H9 (cell line): ENCODE measurements at regions not wholly inside any gene's neighbourhood (a gene's known extent, or its start where the extent isn't known, plus 50 kb on each side); places are given as distances from the start of the nearest gene placed in this dataset.

ENCODE experiments used
- DNase-seq: peaks from one replicate; pipeline ENCODE4 v3.0.0-alpha.2; 2017
- H2AFZ ChIP-seq: one replicate; pipeline ENCODE4 v1.6.1; 2013; ENCODE audit warnings: mild to moderate bottlenecking, low read length, control low read depth, moderate library complexity
- H2AK5ac ChIP-seq: 2 replicates; pipeline ENCODE4 v1.6.1; 2013; ENCODE audit warnings: low read length, control low read depth, mixed read lengths; ENCODE audit not compliant: insufficient read length
- H2BK120ac ChIP-seq: one replicate; pipeline ENCODE4 v1.6.1; 2013; ENCODE audit warnings: low read depth, mild to moderate bottlenecking, low read length, control low read depth, inconsistent platforms; ENCODE audit not compliant: poor library complexity, severe bottlenecking
- H2BK12ac ChIP-seq: 2 replicates; pipeline ENCODE4 v1.6.1; 2013; ENCODE audit warnings: low read length, control low read depth, mixed read lengths, low read depth; ENCODE audit not compliant: insufficient read length
- H2BK15ac ChIP-seq: 2 replicates; pipeline ENCODE4 v1.6.1; 2013; ENCODE audit warnings: low read depth, low read length, control low read depth
- H2BK20ac ChIP-seq: one replicate; pipeline ENCODE4 v1.6.1; 2013; ENCODE audit warnings: low read depth, mild to moderate bottlenecking, low read length, control low read depth, inconsistent platforms; ENCODE audit not compliant: poor library complexity, severe bottlenecking
- H2BK5ac ChIP-seq: 2 replicates; pipeline ENCODE4 v1.6.1; 2013; ENCODE audit warnings: low read length, control low read depth, mixed read lengths; ENCODE audit not compliant: insufficient read length
- H3K14ac ChIP-seq: 2 replicates; pipeline ENCODE4 v1.6.1; 2013; ENCODE audit warnings: low read length, control low read depth; ENCODE audit not compliant: insufficient read depth
- H3K18ac ChIP-seq: 2 replicates; pipeline ENCODE4 v1.6.1; 2013; ENCODE audit warnings: low read depth, mild to moderate bottlenecking, mixed read lengths, low read length, control low read depth; ENCODE audit not compliant: insufficient read length
- H3K23ac ChIP-seq: 2 replicates; pipeline ENCODE4 v1.6.1; 2013; ENCODE audit warnings: low read length, control low read depth, mixed read lengths, low read depth; ENCODE audit not compliant: insufficient read length
- H3K23me2 ChIP-seq: 2 replicates; pipeline ENCODE4 v1.6.1; 2013; ENCODE audit warnings: low read depth, mild to moderate bottlenecking, mixed read lengths, low read length, control low read depth; ENCODE audit not compliant: insufficient read length, poor library complexity, severe bottlenecking
- H3K27ac ChIP-seq: 2 replicates; pipeline ENCODE4 v1.5.1; 2013; ENCODE audit warnings: low read length, control low read depth, mixed read lengths, low read depth; ENCODE audit not compliant: insufficient read length
- H3K27me3 ChIP-seq: 2 replicates; pipeline ENCODE4 v1.6.1; 2013; ENCODE audit warnings: low read length, control low read depth, inconsistent platforms; ENCODE audit not compliant: insufficient read depth
- H3K4ac ChIP-seq: 2 replicates; pipeline ENCODE4 v1.6.1; 2013; ENCODE audit warnings: low read depth, mild to moderate bottlenecking, control low read depth, inconsistent platforms, low read length, moderate library complexity
- H3K4me1 ChIP-seq: 2 replicates; pipeline ENCODE4 v1.6.1; 2013; ENCODE audit warnings: low read length, control low read depth, inconsistent platforms; ENCODE audit not compliant: insufficient read depth
- H3K4me2 ChIP-seq: 2 replicates; pipeline ENCODE4 v1.6.1; 2013; ENCODE audit warnings: low read length, control low read depth, mixed read lengths; ENCODE audit not compliant: insufficient read length, insufficient read depth
- H3K56ac ChIP-seq: 2 replicates; pipeline ENCODE4 v1.6.1; 2013; ENCODE audit warnings: low read depth, mild to moderate bottlenecking, mixed read lengths, low read length, control low read depth; ENCODE audit not compliant: insufficient read length
- H3K79me1 ChIP-seq: 2 replicates; pipeline ENCODE4 v1.6.1; 2013; ENCODE audit warnings: low read depth, mild to moderate bottlenecking, moderate library complexity, low read length, control low read depth, inconsistent platforms; ENCODE audit not compliant: insufficient read depth, poor library complexity, severe bottlenecking
- H3K79me2 ChIP-seq: 2 replicates; pipeline ENCODE4 v1.6.1; 2013; ENCODE audit warnings: low read length, control low read depth, inconsistent platforms; ENCODE audit not compliant: insufficient read depth
- H3K9ac ChIP-seq: 2 replicates; pipeline ENCODE4 v1.6.1; 2013; ENCODE audit warnings: low read length, control low read depth, mixed read lengths; ENCODE audit not compliant: insufficient read length; ENCODE audit errors: extremely low read depth
- H3K9me3 ChIP-seq: one replicate; pipeline ENCODE4 v1.6.1; 2013; ENCODE audit warnings: low read depth, low read length, inconsistent platforms; ENCODE audit not compliant: control insufficient read depth
- H3T11ph ChIP-seq: one replicate; pipeline ENCODE4 v1.6.1; 2013; ENCODE audit warnings: mild to moderate bottlenecking, low read length, control low read depth, inconsistent platforms
- H4K20me1 ChIP-seq: one replicate; pipeline ENCODE4 v1.6.1; 2013; ENCODE audit not compliant: control insufficient read depth, insufficient read length, insufficient read depth
- H4K5ac ChIP-seq: 2 replicates; pipeline ENCODE4 v1.6.1; 2013; ENCODE audit warnings: low read depth, mild to moderate bottlenecking, mixed read lengths, low read length, control low read depth; ENCODE audit not compliant: insufficient read length
- H4K8ac ChIP-seq: replicated peaks from 2 replicates; pipeline ENCODE4 v1.6.1; 2013; ENCODE audit warnings: low read length, control low read depth, mixed read lengths, low read depth; ENCODE audit not compliant: insufficient read length
- H4K91ac ChIP-seq: 2 replicates; pipeline ENCODE4 v1.6.1; 2013; ENCODE audit warnings: low read depth, mild to moderate bottlenecking, moderate library complexity, mixed read lengths, low read length, control low read depth; ENCODE audit not compliant: insufficient read length
- H3K27ac Mint-ChIP-seq, 3 experiments: 2 replicates in 2 of 3; 3 replicates in 1 of 3; pipeline ENCODE4 v1.8.0; 2020 to 2021; ENCODE audit warnings: mixed read lengths in 3 of 3, mild to moderate bottlenecking in 1 of 3, moderate library complexity in 1 of 3
- H3K27me3 Mint-ChIP-seq: 2 replicates; pipeline ENCODE4 v1.8.0; 2021; ENCODE audit warnings: low read depth, mild to moderate bottlenecking, moderate library complexity, mixed read lengths
- H3K36me3 Mint-ChIP-seq, 3 experiments: 2 replicates in 2 of 3; 3 replicates in 1 of 3; pipeline ENCODE4 v1.8.0; 2020 to 2021; ENCODE audit warnings: low read depth in 3 of 3, mixed read lengths in 3 of 3; ENCODE audit not compliant: insufficient read depth in 1 of 3
- H3K4me1 Mint-ChIP-seq, 2 experiments: 2 replicates each; pipeline ENCODE4 v1.8.0; 2020; ENCODE audit warnings: mixed read lengths in 2 of 2
- H3K4me3 Mint-ChIP-seq, 2 experiments: 2 replicates in 1 of 2; 3 replicates in 1 of 2; pipeline ENCODE4 v1.8.0; 2020 to 2021; ENCODE audit warnings: mild to moderate bottlenecking in 2 of 2, mixed read lengths in 2 of 2, moderate library complexity in 1 of 2
- H3K9me3 Mint-ChIP-seq, 2 experiments: 2 replicates in 1 of 2; 3 replicates in 1 of 2; pipeline ENCODE4 v1.8.0; 2020; ENCODE audit warnings: mild to moderate bottlenecking in 2 of 2, mixed read lengths in 2 of 2, moderate library complexity in 1 of 2
- WGBS: extraction: QIAGEN DNeasy Blood & Tissue Kit; methylation state at CpG from one replicate; pipeline ENCODE4 v1.1.7; 2013; ENCODE audit warnings: missing lambda C conversion rate, low lambda C conversion rate, mixed read lengths; ENCODE audit not compliant: insufficient read length; ENCODE audit errors: extremely low coverage; 5-methylcytosine and 5-hydroxymethylcytosine counted together
- TF ChIP-seq, protein P1 (sequence below): fragments of 200-600 bp; sonication (generic); conservative IDR thresholded peaks from 3 replicates; pipeline ENCODE4 v1.8.0; 2021; ENCODE audit warnings: antibody characterized with exemption, mild to moderate bottlenecking

DNA sequence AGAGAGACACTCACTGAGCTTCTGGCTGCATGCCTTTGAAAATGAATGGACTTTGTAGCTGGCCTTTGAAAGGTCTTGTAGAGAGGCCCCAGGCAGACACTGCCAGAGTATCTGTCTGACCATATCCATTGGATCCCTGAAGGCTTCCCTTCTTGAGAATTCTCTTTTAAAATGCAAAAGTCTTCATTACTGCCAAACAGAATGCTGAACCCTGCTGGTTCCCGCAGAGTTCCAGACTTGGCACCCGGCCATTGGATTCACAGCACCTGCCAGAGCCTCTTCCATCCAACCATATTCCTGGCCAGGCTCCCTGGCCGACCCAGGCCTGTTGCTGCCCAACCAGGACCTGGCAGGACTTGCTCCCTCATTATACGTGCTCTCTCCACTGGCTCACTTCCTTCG, 182.5 kb downstream of the GXYLT1 start:
- Histone ChIP-seq H3K79me2 (no peaks in the 10 kb centered on the region), H3K4me2 (no peak overlapping the region), H3K4me1 (no peaks in the 10 kb centered on the region), H2AFZ (no peak overlapping the region), H3K9ac (no peak overlapping the region), H3K23me2 (no peaks in the 10 kb centered on the region), H2BK20ac (no peak overlapping the region), H3K27ac (no peak overlapping the region), H2BK5ac (no peak overlapping the region), H3K18ac (no peak overlapping the region), H3K14ac (no peak overlapping the region), H3K79me1 (no peaks in the 10 kb centered on the region), H4K91ac (no peak overlapping the region), H3K23ac (no peak overlapping the region), H2BK120ac (no peak overlapping the region), H3K9me3 (no peaks in the 10 kb centered on the region), H4K20me1 (no peaks in the 10 kb centered on the region), H2BK15ac (no peak overlapping the region), H4K8ac (no peak overlapping the region), H3K4ac (no peak overlapping the region), H3K56ac (no peak overlapping the region), H2BK12ac (no peak overlapping the region), H3K27me3 (no peaks in the 10 kb centered on the region), H4K5ac (no peak overlapping the region), H3T11ph (no peak overlapping the region), H2AK5ac (no peak overlapping the region)
- H3K27me3 Mint-ChIP-seq = peaks cover 13% of the 10 kb centered on the region
- TF ChIP-seq, protein P1, sequence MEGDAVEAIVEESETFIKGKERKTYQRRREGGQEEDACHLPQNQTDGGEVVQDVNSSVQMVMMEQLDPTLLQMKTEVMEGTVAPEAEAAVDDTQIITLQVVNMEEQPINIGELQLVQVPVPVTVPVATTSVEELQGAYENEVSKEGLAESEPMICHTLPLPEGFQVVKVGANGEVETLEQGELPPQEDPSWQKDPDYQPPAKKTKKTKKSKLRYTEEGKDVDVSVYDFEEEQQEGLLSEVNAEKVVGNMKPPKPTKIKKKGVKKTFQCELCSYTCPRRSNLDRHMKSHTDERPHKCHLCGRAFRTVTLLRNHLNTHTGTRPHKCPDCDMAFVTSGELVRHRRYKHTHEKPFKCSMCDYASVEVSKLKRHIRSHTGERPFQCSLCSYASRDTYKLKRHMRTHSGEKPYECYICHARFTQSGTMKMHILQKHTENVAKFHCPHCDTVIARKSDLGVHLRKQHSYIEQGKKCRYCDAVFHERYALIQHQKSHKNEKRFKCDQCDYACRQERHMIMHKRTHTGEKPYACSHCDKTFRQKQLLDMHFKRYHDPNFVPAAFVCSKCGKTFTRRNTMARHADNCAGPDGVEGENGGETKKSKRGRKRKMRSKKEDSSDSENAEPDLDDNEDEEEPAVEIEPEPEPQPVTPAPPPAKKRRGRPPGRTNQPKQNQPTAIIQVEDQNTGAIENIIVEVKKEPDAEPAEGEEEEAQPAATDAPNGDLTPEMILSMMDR = no peak
- no peaks in the 10 kb centered on the region for H3K36me3 Mint-ChIP-seq
- H3K4me3 Mint-ChIP-seq = no peak overlapping the region
- H3K27ac Mint-ChIP-seq = no peak overlapping the region
- WGBS = no CpG with 5 or more reads among the region's 5 CpGs
- H3K4me1 Mint-ChIP-seq = peaks cover under 1 to 1% of the 10 kb centered on the region in 2 experiments
- no peak for DNase-seq
- H3K9me3 Mint-ChIP-seq = no peaks in the 10 kb centered on the region
